ENCODE measurements at regions not wholly inside any gene's neighbourhood (a gene's known extent, or its start where the extent isn't known, plus 50 kb on each side); places are given as distances from the start of the nearest gene placed in this dataset.

GRCh38 chr3:713947-714620, 378.7 kb upstream of the CNTN6 start:
- ChIA-PET POLR2A (no interaction called here), CTCF (no interaction called here)
- Mint-ChIP-seq H3K9me3 (peaks cover 4% of the 10 kb centered on the region), H3K27me3 (no peaks in the 10 kb centered on the region), H3K36me3 (ENCODE audit: low read depth) (no peaks in the 10 kb centered on the region), H3K27ac (no peak overlapping the region), H3K4me1 (no peaks in the 10 kb centered on the region), H3K4me3 (no peak overlapping the region)
- DNase-seq (no peak), ATAC-seq (ENCODE audit: low read depth) (no peak)
- intact Hi-C loops (cut with micrococcal nuclease) = no loop called here
- no peak for TF ChIP-seq CTCF (IDR thresholded peaks at IDR 0.05)

- Mint-ChIP-seq H3K9me3 (peaks cover 2% of the 10 kb centered on the region), H3K36me3 (ENCODE audit: low read depth) (no peaks in the 10 kb centered on the region), H3K4me3 (no peak overlapping the region), H3K27ac (no peak overlapping the region), H3K4me1 (no peaks in the 10 kb centered on the region), H3K27me3 (no peaks in the 10 kb centered on the region)
- ChIA-PET CTCF (no interaction called here), POLR2A (no interaction called here)
- intact Hi-C loops (cut with micrococcal nuclease) = no loop called here
- no peak for ATAC-seq (ENCODE audit: low read depth)
- no peak for TF ChIP-seq CTCF (IDR thresholded peaks at IDR 0.05)
- DNase-seq = no peak
Measured at GRCh38 chr3:721086-721485, 371.7 kb upstream of the CNTN6 start.

- no peak for TF ChIP-seq CTCF (IDR thresholded peaks at IDR 0.05)
- Mint-ChIP-seq H3K27ac (no peak overlapping the region), H3K27me3 (no peaks in the 10 kb centered on the region)
Measured at GRCh38 chr3:732326-732928, 360.4 kb upstream of the CNTN6 start.

GRCh38 chr3:733313-733712, 359.5 kb upstream of the CNTN6 start:
- CTCF ChIA-PET = no interaction called here
- DNase-seq (no peak), ATAC-seq (ENCODE audit: low read depth) (no peak)
- no peak for TF ChIP-seq CTCF (IDR thresholded peaks at IDR 0.05)
- intact Hi-C loops (cut with micrococcal nuclease) = no loop called here
- Mint-ChIP-seq H3K4me3 (no peak overlapping the region), H3K36me3 (ENCODE audit: low read depth) (no peaks in the 10 kb centered on the region), H3K9me3 (peaks cover 5% of the 10 kb centered on the region), H3K4me1 (no peaks in the 10 kb centered on the region), H3K27ac (no peak overlapping the region), H3K27me3 (no peaks in the 10 kb centered on the region)
- POLR2A ChIA-PET = no interaction called here

More at GRCh38 chr3:732326-732928, 360.4 kb upstream of the CNTN6 start:
- Mint-ChIP-seq H3K4me3 (no peak overlapping the region), H3K4me1 (no peaks in the 10 kb centered on the region), H3K36me3 (ENCODE audit: low read depth) (no peaks in the 10 kb centered on the region), H3K9me3 (peaks cover 4% of the 10 kb centered on the region)
- ATAC-seq (ENCODE audit: low read depth) (no peak), DNase-seq (no peak)
- CTCF ChIA-PET = no interaction called here
- intact Hi-C loops (cut with micrococcal nuclease) = no loop called here
- POLR2A ChIA-PET = no interaction called here

- CTCF ChIA-PET = no interaction called here
- Mint-ChIP-seq H3K9me3 (peaks cover 11% of the 10 kb centered on the region), H3K27me3 (no peaks in the 10 kb centered on the region), H3K4me1 (no peaks in the 10 kb centered on the region), H3K36me3 (ENCODE audit: low read depth) (no peaks in the 10 kb centered on the region), H3K27ac (no peak overlapping the region), H3K4me3 (no peak overlapping the region)
- intact Hi-C loops (cut with micrococcal nuclease) = no loop called here
- POLR2A ChIA-PET = no interaction called here
- no peak for TF ChIP-seq CTCF (IDR thresholded peaks at IDR 0.05)
- ATAC-seq (ENCODE audit: low read depth) (no peak), DNase-seq (no peak)
Measured at GRCh38 chr3:757711-758110, 335.1 kb upstream of the CNTN6 start.

Data from activated B cell treated with CpG ODN at 0.5 μM for 24 hours (primary cell).